H54 (cell line): ENCODE measurements at regions not wholly inside any gene's neighbourhood (a gene's known extent, or its start where the extent isn't known, plus 50 kb on each side); places are given as distances from the start of the nearest gene placed in this dataset.

Experiments
- DNase-seq: peaks from one replicate; pipeline ENCODE4 v3.0.0; 2011; ENCODE audit warnings: low spot score, mixed read lengths; ENCODE audit not compliant: insufficient read length
- FAIRE-seq: peaks from 3 replicates; lab custom pipeline; 2011; peaks lifted over from hg19 to GRCh38; lab: Jason Lieb, UNC
- POLR2A ChIP-seq: IDR thresholded peaks from 2 replicates; pipeline ENCODE4 v1.6.1; 2011; ENCODE audit warnings: low read depth, mild to moderate bottlenecking, low read length

GRCh38 chr2:19300961-19301360, 57.5 kb downstream of the OSR1 start:
- FAIRE-seq (no peak), DNase-seq (no peak)
- TF ChIP-seq POLR2A, result no peak

- FAIRE-seq (no peak), DNase-seq (no peak)
- no peak for TF ChIP-seq POLR2A
These were observed 58.9 kb downstream of the OSR1 start for GRCh38 chr2:19299522-19299921.

- TF ChIP-seq POLR2A, result no peak
- FAIRE-seq, result no peak
- DNase-seq, result no peak
These were observed 59.4 kb downstream of the OSR1 start for GRCh38 chr2:19299032-19299431.

- no peak for FAIRE-seq
- no peak for DNase-seq
These were observed 60.7 kb downstream of the OSR1 start for GRCh38 chr2:19297716-19298115.

GRCh38 chr2:19295998-19296502, 62.4 kb downstream of the OSR1 start:
- no peak for FAIRE-seq
- no peak for TF ChIP-seq POLR2A
- no peak for DNase-seq

More at GRCh38 chr2:19297716-19298115, 60.7 kb downstream of the OSR1 start:
- no peak for TF ChIP-seq POLR2A

- DNase-seq (no peak), FAIRE-seq (no peak)
- no peak for TF ChIP-seq POLR2A
These were observed 66.4 kb downstream of the OSR1 start for GRCh38 chr2:19292007-19292406.

GRCh38 chr2:19288291-19288690, 70.1 kb downstream of the OSR1 start:
- TF ChIP-seq POLR2A, result no peak
- DNase-seq (no peak), FAIRE-seq (no peak)

- DNase-seq, result no peak
- no peak for TF ChIP-seq POLR2A
- FAIRE-seq, result no peak
These were observed 71.1 kb downstream of the OSR1 start for GRCh38 chr2:19287324-19287723.

GRCh38 chr2:19282305-19282704, 76.1 kb downstream of the OSR1 start:
- FAIRE-seq (no peak), DNase-seq (no peak)
- TF ChIP-seq POLR2A, result no peak

GRCh38 chr2:19274439-19274838, 84.0 kb downstream of the OSR1 start:
- DNase-seq, result no peak
- no peak for TF ChIP-seq POLR2A
- no peak for FAIRE-seq

GRCh38 chr2:19272941-19273470, 85.4 kb downstream of the OSR1 start:
- TF ChIP-seq POLR2A, result no peak
- DNase-seq (no peak), FAIRE-seq (no peak)

GRCh38 chr2:19272039-19272438, 86.4 kb downstream of the OSR1 start:
- DNase-seq (no peak), FAIRE-seq (no peak)

GRCh38 chr2:19264852-19265251, 93.6 kb downstream of the OSR1 start:
- no peak for FAIRE-seq
- no peak for TF ChIP-seq POLR2A
- DNase-seq, result no peak

More at GRCh38 chr2:19272039-19272438, 86.4 kb downstream of the OSR1 start:
- no peak for TF ChIP-seq POLR2A

GRCh38 chr2:19262150-19262549, 96.3 kb downstream of the OSR1 start:
- DNase-seq, result no peak
- TF ChIP-seq POLR2A, result no peak
- FAIRE-seq, result no peak

GRCh38 chr2:19261061-19261460, 97.4 kb downstream of the OSR1 start:
- no peak for FAIRE-seq
- TF ChIP-seq POLR2A, result no peak
- DNase-seq, result no peak
